Stimulated activated CD4-positive, alpha-beta T cell treated with anti-CD3 and anti-CD28 coated beads, Interleukin-4, amount 100 ng/mL, for 1 hour (primary cell): ENCODE measurements at regions not wholly inside any gene's neighbourhood (a gene's known extent, or its start where the extent isn't known, plus 50 kb on each side); places are given as distances from the start of the nearest gene placed in this dataset.

Experiments
- DNase-seq: peaks from one replicate; pipeline ENCODE4 v3.0.0-alpha.2; 2020

GRCh38 chr11:116466801-116467200 lies 306.0 kb downstream of the BUD13 start:
- DNase-seq = no peak

GRCh38 chr11:116466191-116466590 lies 306.6 kb downstream of the BUD13 start:
- no peak for DNase-seq

- no peak for DNase-seq
Measured at GRCh38 chr11:116465056-116465455, 307.7 kb downstream of the BUD13 start.

- no peak for DNase-seq
Measured at GRCh38 chr11:116461789-116462188, 311.0 kb downstream of the BUD13 start.

- no peak for DNase-seq
Measured at GRCh38 chr11:116460156-116460920, 312.4 kb downstream of the BUD13 start.

GRCh38 chr11:116459185-116460045 lies 313.4 kb downstream of the BUD13 start:
- DNase-seq = no peak

GRCh38 chr11:116458546-116458945 lies 314.2 kb downstream of the BUD13 start:
- DNase-seq = no peak

- no peak for DNase-seq
Measured at GRCh38 chr11:116457336-116458007, 315.3 kb downstream of the BUD13 start.

- DNase-seq = no peak
Measured at GRCh38 chr11:116454951-116455350, 317.8 kb downstream of the BUD13 start.

- no peak for DNase-seq
Measured at GRCh38 chr11:116454020-116454645, 318.7 kb downstream of the BUD13 start.

GRCh38 chr11:116452461-116452860 lies 320.3 kb downstream of the BUD13 start:
- no peak for DNase-seq

GRCh38 chr11:116449522-116449921 lies 323.3 kb downstream of the BUD13 start:
- DNase-seq = no peak

GRCh38 chr11:116446048-116446941 lies 326.5 kb downstream of the BUD13 start:
- DNase-seq = no peak

- DNase-seq = no peak
Measured at GRCh38 chr11:116445108-116446047, 327.4 kb downstream of the BUD13 start.

- DNase-seq = no peak
Measured at GRCh38 chr11:116442238-116442752, 330.5 kb downstream of the BUD13 start.

- no peak for DNase-seq
Measured at GRCh38 chr11:116439361-116439677, 333.5 kb downstream of the BUD13 start.

GRCh38 chr11:116438651-116439360 lies 334.0 kb downstream of the BUD13 start:
- no peak for DNase-seq

- DNase-seq = no peak
Measured at GRCh38 chr11:116434986-116435385, 337.8 kb downstream of the BUD13 start.

- no peak for DNase-seq
Measured at GRCh38 chr11:116432301-116432700, 340.5 kb downstream of the BUD13 start.

- no peak for DNase-seq
Measured at GRCh38 chr11:116431842-116432241, 340.9 kb downstream of the BUD13 start.
